Lower lobe of right lung (tissue), 2 donors: ENCODE measurements at regions not wholly inside any gene's neighbourhood (a gene's known extent, or its start where the extent isn't known, plus 50 kb on each side); places are given as distances from the start of the nearest gene placed in this dataset.

Source experiments
- ATAC-seq, 2 donors: fragments of 200-7000 bp; cut with Tn5 transposase; one replicate each; pipeline ENCODE4 v1.9.1; 2020 to 2022; ENCODE audit warnings: mild to moderate bottlenecking in 2 of 2, moderate library complexity in 2 of 2
- DNase-seq: peaks from one replicate; pipeline ENCODE4 v3.0.0-alpha.2; 2020
- H3K27ac ChIP-seq: fragments of 200-600 bp; one replicate; pipeline ENCODE4 v1.8.0; 2022
- H3K27me3 ChIP-seq: fragments of 200-600 bp; one replicate; pipeline ENCODE4 v1.8.0; 2022; ENCODE audit warnings: low read depth
- H3K36me3 ChIP-seq: fragments of 200-600 bp; one replicate; pipeline ENCODE4 v1.8.0; 2022; ENCODE audit warnings: mild to moderate bottlenecking
- H3K4me1 ChIP-seq: fragments of 200-600 bp; one replicate; pipeline ENCODE4 v1.8.0; 2022
- H3K4me3 ChIP-seq: fragments of 200-600 bp; one replicate; pipeline ENCODE4 v1.8.0; 2022; ENCODE audit warnings: mild to moderate bottlenecking
- H3K9me3 ChIP-seq: fragments of 200-600 bp; one replicate; pipeline ENCODE4 v1.8.0; 2022
- intact Hi-C: fragments of 100-400 bp; cut with DNase I; formaldehyde crosslinking; loops from one replicate; pipeline ENCODE4 v1.11.0; 2022
- TF ChIP-seq, protein P1 (sequence below): fragments of 200-600 bp; IDR thresholded peaks from one replicate; pipeline ENCODE4 v1.8.0; 2022; ENCODE audit warnings: antibody characterized with exemption, mild to moderate bottlenecking
- donor health status: DM: no; HTN: yes; CAD: no; lungs with severe emphysema.

DNA sequence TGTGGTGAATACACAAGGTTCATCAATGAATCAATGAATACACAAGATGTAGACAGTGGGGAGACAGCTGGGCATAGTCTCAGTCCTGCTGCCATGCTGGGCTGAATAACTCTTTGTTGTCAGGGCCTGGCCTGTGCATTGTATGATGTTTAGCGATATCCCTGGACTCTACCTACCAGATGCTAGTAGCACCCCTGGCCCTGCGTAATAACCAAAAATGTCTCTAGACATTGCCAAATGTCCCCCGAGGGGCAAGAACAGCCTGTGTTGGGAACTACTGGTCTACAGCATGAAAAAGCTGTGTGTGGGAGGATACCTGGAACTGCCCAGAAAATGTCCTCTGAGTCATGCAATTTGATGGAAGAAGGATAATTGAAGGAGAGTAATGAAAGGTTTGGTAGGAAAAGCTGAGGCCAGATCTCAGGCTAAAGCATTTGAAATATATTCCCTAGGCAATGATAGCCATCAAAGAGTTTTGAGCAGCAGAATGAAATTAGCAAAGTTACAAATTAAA lies 128.2 kb downstream of the TMEM30B start:
- H3K36me3 ChIP-seq: no peaks in the 10 kb centered on the region
- H3K27me3 ChIP-seq: no peaks in the 10 kb centered on the region
- no peak for ATAC-seq
- TF ChIP-seq, protein P1, sequence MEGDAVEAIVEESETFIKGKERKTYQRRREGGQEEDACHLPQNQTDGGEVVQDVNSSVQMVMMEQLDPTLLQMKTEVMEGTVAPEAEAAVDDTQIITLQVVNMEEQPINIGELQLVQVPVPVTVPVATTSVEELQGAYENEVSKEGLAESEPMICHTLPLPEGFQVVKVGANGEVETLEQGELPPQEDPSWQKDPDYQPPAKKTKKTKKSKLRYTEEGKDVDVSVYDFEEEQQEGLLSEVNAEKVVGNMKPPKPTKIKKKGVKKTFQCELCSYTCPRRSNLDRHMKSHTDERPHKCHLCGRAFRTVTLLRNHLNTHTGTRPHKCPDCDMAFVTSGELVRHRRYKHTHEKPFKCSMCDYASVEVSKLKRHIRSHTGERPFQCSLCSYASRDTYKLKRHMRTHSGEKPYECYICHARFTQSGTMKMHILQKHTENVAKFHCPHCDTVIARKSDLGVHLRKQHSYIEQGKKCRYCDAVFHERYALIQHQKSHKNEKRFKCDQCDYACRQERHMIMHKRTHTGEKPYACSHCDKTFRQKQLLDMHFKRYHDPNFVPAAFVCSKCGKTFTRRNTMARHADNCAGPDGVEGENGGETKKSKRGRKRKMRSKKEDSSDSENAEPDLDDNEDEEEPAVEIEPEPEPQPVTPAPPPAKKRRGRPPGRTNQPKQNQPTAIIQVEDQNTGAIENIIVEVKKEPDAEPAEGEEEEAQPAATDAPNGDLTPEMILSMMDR: no peak
- H3K4me3 ChIP-seq: no peak overlapping the region
- H3K27ac ChIP-seq: no peak overlapping the region
- H3K4me1 ChIP-seq: peaks cover 2% of the 10 kb centered on the region
- intact Hi-C loops: no loop called here
- H3K9me3 ChIP-seq: no peaks in the 10 kb centered on the region
- DNase-seq: no peak

DNA sequence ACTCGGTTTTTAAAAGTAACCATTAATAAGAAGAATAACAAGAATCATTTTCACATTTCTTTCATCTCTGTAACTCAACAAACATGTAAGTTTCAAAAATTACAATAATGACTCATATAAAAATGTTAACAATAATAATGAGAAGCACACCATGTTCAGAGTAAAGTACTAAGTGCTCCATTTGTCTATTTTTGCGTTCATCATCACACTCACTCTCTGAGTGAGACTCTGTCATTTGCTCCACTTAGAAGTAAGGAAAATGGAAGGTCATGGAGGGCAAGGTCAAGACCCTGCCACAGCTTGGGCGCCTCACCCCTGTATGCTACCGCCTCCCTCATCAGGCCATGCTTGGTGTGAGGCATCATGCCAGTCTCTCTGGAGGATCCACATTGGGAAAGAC lies 129.9 kb downstream of the TMEM30B start:
- no peaks in the 10 kb centered on the region for H3K9me3 ChIP-seq
- H3K4me1 ChIP-seq: peaks cover 8% of the 10 kb centered on the region
- H3K27me3 ChIP-seq: no peaks in the 10 kb centered on the region
- H3K27ac ChIP-seq: no peak overlapping the region
- TF ChIP-seq, protein P1: no peak
- H3K36me3 ChIP-seq: no peaks in the 10 kb centered on the region
- ATAC-seq: no peak
- H3K4me3 ChIP-seq: no peak overlapping the region
- DNase-seq: no peak
- intact Hi-C loops: no loop called here

DNA sequence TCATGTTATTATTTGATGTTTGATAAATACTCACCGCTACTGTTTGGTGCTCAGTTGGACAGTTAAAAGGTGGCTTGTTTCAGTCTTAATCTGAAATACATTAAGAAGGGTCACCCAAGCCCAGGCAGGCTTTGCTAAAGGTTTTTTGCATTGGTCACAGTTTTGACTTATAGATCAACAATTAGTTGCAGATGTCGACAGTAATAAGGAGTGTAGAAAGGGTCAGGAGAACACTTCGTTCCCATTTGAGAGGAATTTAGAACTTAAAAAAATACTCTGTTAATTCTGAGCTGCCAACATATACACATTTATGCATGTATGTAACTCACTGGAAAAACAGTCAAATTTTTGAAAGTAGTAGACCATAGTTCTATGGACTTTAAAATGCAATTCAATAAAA lies 130.3 kb downstream of the TMEM30B start:
- Histone ChIP-seq H3K4me3 (no peak overlapping the region), H3K27ac (no peak overlapping the region), H3K36me3 (no peaks in the 10 kb centered on the region), H3K9me3 (no peaks in the 10 kb centered on the region), H3K27me3 (no peaks in the 10 kb centered on the region), H3K4me1 (peaks cover 8% of the 10 kb centered on the region)
- DNase-seq: no peak
- TF ChIP-seq, protein P1: no peak
- intact Hi-C loops: no loop called here
- ATAC-seq: no peak

DNA sequence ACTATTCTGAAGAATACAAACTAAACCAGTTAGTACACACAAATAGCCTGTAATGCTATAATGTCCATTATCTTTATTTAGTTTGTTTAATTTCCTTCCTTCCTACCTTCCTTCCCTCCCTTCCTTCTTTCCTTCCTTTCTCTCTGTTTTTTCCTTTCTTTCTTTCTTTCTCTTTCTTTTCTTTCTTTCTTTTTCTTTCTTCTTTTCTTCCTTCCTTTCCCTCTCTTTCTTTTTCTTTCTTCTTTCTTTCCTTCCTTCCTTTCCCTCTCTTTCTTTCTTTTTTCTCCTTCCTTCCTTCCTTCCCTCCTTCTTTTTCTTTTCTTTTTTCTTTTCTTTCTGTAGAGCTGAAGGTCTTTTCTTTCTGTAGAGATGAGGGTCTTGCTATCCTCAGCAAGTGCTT lies 131.2 kb downstream of the TMEM30B start:
- Histone ChIP-seq H3K4me3 (no peak overlapping the region), H3K27me3 (no peaks in the 10 kb centered on the region), H3K4me1 (peaks cover 8% of the 10 kb centered on the region), H3K27ac (no peak overlapping the region), H3K9me3 (no peaks in the 10 kb centered on the region), H3K36me3 (no peaks in the 10 kb centered on the region)
- intact Hi-C loops: no loop called here
- ATAC-seq: no peak
- no peak for DNase-seq
- TF ChIP-seq, protein P1: no peak

DNA sequence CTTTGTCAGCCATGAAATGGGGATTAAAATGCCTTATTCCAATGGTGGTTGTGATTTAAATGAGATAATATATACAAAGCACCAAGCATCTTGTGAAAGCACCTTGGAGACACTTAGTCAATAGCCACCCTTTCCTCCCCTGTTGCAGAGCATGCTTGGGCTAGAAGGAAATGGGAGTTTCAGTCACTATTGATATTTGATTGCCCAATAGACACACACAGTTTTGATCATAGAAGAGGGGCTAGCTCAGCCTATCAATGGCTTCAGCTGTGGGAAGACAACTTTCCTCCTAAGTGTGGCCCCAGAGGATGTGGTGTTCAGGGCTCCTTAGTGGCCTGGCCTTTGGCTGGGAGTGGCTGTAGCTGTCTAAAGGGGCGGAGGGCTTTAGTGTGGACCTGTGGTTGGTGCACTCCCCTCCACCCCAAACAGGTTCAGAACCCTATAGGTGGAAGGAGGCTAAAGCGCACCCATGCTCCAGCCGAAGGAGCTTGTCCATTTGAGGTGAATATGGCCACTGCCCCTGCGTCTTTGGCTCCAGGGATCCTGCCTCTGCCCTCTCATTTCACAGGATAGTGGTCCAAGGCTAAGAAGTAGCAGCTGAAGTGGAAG lies 132.3 kb downstream of the TMEM30B start:
- H3K9me3 ChIP-seq: peaks cover 10% of the 10 kb centered on the region
- intact Hi-C loops: no loop called here
- no peak overlapping the region for H3K4me3 ChIP-seq
- no peaks in the 10 kb centered on the region for H3K27me3 ChIP-seq
- H3K27ac ChIP-seq: no peak overlapping the region
- no peak for ATAC-seq
- H3K36me3 ChIP-seq: no peaks in the 10 kb centered on the region
- DNase-seq: no peak
- TF ChIP-seq, protein P1: no peak
- peaks cover 8% of the 10 kb centered on the region for H3K4me1 ChIP-seq
